Panc1 (cell line): ENCODE measurements at regions not wholly inside any gene's neighbourhood (a gene's known extent, or its start where the extent isn't known, plus 50 kb on each side); places are given as distances from the start of the nearest gene placed in this dataset.

ENCODE experiments used
- POLR2AphosphoS5 ChIP-seq: IDR thresholded peaks from 2 replicates; pipeline ENCODE4 v1.6.1; 2012; ENCODE audit warnings: mild to moderate bottlenecking, low read depth, low read length, moderate library complexity
- REST ChIP-seq, 2 experiments: IDR thresholded peaks; 2 replicates each; pipeline ENCODE4 v1.6.1; 2011 to 2012; ENCODE audit warnings: low read depth in 2 of 2, control low read depth in 1 of 2, low read length in 1 of 2, mild to moderate bottlenecking in 1 of 2, moderate library complexity in 1 of 2; ENCODE audit not compliant: insufficient read depth in 1 of 2
- SIN3A ChIP-seq: IDR thresholded peaks from 2 replicates; pipeline ENCODE4 v1.6.1; 2012; ENCODE audit warnings: low read depth, mild to moderate bottlenecking, low read length, moderate library complexity, borderline replicate concordance; ENCODE audit not compliant: insufficient read depth
- TCF7L2 ChIP-seq: IDR thresholded peaks from 2 replicates; pipeline ENCODE4 v1.6.1; 2011; ENCODE audit warnings: mild to moderate bottlenecking, low read depth, low read length, inconsistent platforms
- TF ChIP-seq, protein P1 (sequence below): fragments of 450-650 bp; IDR thresholded peaks from 2 replicates; pipeline ENCODE4 v1.5.1; 2017; ENCODE audit warnings: mild to moderate bottlenecking

- TF ChIP-seq, protein P1, sequence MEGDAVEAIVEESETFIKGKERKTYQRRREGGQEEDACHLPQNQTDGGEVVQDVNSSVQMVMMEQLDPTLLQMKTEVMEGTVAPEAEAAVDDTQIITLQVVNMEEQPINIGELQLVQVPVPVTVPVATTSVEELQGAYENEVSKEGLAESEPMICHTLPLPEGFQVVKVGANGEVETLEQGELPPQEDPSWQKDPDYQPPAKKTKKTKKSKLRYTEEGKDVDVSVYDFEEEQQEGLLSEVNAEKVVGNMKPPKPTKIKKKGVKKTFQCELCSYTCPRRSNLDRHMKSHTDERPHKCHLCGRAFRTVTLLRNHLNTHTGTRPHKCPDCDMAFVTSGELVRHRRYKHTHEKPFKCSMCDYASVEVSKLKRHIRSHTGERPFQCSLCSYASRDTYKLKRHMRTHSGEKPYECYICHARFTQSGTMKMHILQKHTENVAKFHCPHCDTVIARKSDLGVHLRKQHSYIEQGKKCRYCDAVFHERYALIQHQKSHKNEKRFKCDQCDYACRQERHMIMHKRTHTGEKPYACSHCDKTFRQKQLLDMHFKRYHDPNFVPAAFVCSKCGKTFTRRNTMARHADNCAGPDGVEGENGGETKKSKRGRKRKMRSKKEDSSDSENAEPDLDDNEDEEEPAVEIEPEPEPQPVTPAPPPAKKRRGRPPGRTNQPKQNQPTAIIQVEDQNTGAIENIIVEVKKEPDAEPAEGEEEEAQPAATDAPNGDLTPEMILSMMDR = no peak
- TF ChIP-seq REST (IDR thresholded peaks at IDR 0.05; ENCODE audit: insufficient read depth in 1 of 2, low read depth in 2 of 2, low read length in 1 of 2) (no peak), POLR2AphosphoS5 (no peak), SIN3A (no peak), TCF7L2 (no peak)
These were observed 218.3 kb upstream of the CFAP20DC start for GRCh38 chr3:59268170-59268569.
